IPS-NIHi7 (cell line): ENCODE measurements at regions not wholly inside any gene's neighbourhood (a gene's known extent, or its start where the extent isn't known, plus 50 kb on each side); places are given as distances from the start of the nearest gene placed in this dataset.

Experiments used
- DNase-seq: peaks from one replicate; pipeline ENCODE4 v3.0.0; 2012; ENCODE audit warnings: mixed read lengths; ENCODE audit errors: extremely low spot score

DNA sequence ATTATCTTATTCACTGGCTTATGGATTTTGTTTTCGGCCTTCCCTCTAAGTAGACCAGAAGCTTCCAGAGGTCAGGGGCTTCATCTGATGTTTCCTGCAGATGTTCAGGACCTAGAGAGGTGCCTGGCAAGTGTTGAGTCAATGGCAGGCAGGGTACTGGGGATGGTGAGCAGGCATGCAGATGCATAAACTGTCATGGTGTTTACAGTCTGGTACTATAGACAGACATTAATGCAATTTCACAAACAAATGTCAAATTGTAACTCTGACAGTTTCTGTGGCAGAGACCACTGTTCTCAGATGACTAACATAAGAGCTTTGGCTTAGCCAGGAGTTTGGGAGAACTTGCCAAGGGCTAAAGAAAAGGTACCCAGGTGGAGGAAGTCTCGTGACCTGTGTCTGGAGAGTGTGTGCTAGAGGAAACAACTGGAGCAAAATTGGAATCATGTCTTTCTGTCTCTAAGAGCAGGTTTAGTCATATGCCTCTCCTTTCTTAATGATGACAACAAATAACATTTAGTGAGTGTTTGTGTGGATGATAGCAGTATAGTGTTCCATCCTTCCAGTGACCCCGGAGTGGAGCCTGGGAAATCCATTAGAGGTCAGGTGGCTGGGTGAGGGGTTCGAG is 53.7 kb upstream of the TRAK1 start:
- DNase-seq, result no peak

DNA sequence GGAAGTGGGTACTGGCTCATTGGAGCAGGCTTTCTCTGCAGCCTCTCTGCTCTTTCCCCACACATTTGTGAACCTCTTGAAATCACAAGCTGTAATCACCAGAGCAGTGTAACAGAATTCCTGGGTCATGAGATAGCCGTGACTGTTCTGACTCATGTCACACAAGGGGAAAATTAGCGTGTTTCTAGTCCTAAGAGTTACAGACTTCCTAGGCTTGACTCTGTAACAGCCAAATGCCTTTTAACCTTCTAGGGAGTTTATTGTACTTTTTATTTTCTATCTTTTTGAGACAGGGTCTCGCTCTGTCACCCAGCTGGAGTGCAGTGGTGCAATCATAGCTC is 54.7 kb upstream of the TRAK1 start:
- DNase-seq, result no peak

DNA sequence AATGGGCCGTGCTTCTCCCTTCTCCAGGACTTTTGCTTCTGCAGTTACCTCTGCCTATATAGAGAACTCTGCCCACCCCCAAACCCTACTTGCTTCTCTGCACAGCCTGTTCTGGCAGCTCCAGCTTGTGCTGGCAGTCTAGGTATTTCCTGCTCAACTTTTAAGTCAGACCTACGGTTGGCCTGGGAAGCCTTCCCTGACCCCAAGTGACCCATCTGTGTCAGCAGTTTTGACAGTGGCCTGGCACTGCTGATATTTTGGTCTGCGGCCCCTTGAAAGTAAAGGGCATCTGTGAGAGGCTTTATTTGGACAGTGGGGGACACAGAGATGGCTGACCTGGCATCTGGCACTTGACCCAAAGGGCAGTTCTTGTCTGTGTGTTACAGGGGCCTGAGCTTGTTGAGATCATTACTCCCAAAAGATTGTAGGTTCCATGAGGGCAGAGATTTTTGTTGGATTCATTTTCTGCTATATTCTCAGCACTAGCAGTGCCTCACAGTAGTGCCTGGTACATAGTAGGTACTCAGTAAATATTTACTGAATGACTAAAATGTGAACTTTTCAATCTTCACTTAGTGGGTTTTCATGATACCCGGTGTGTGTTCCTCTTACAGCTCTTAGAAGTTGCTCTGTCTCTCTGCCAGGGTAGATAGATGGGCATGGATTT is 55.2 kb upstream of the TRAK1 start:
- DNase-seq, result no peak

DNA sequence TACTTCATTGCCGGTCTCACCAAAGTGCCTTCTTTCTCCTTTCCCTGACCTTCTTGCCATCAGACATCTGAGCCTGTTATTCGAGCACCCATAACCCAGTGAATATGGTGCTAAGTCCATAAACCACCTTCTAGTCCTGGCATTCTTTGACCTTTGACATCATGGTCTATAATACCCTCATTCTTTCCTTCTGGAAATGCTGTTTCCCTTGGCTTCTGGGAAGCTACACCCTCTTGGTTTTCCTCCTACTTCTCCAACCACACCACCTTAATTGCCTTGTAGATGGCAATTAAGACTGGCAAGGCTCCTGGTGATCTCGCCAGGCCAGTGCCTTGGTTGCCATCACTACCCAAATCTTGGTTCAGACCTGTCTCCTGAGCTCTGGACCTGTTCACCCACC is 56.1 kb upstream of the TRAK1 start:
- DNase-seq, result no peak

DNA sequence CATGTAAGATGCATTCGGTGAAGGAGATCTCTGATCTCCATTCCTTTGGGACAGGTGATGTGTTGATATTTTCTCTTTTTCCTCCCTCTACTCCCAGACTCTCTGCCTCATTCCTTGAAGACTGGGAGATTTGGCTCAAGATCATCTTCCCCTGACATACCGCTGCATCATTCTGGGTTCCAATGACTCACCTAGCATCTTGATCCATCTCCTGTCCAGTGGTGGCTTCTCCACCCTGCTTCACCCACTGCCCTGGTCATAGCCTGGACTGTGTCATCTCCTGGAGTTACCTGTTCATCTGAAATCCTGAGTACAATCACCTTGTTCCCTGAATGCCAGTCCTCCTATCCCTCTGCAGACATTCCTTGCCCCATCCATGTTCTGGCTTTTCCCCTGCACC is 57.4 kb upstream of the TRAK1 start:
- DNase-seq, result no peak

DNA sequence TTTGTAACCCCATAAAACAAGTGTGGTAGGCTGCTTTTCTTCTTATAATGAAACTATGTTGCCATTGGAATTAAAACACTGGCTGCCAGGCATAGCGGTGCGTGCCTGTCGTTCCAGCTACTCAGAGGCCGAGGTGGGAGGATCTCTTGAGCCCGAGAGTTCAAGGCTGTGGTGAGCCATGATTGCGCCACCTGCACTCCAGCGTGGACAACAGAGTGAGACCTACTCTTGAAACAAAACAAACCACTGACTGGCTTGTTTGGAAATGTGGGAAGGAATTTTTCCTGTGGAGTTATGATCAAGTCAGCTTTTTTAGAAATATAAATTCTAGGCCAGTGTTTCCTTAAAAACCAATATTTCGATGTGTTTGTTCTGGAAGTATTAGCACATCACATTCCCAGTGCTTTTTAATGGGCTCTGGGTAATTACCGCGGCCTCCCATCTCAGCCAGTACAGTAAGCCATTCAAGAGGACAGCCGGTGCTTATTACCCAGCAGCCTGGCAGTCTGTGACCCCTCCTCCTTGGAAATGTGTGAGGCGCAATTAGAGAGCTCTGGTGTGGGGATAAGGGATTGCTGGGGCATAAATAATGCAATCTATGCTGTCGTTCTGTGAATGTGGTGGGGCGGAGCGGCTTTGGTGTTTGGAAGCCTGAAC is 58.3 kb upstream of the TRAK1 start:
- no peak for DNase-seq

DNA sequence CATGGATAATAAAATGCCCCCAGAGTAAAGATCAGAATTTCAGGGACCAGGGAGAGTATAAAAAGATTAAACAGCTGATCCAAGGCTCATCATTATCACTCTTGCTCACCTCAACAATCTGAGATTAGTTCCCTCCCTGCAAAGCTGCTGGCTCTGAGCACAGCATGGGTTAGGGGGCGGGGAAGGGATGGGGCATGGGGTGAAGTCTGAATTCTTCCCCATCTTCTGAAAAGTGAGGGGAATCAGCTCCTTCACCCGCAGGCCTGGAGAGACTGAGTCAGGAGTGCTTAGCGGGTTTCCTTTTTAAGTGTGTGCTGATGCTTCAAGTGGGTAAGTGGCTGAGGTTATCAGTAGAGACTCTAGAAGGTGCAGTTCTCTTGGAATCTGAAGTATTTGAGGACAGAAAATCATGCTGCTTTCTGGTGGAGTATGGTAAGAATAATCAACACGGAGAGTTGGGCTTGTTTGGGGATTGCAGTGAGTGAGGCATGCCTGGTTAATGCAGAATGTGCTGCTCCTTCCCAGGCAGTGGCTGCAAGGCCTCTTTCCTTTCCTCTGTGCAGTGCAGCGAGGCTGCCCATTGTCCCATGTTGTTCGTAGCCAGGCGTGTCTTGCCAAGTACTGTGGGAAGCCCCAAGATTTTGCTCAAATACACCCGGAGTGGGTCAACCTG is 59.2 kb upstream of the TRAK1 start:
- no peak for DNase-seq

DNA sequence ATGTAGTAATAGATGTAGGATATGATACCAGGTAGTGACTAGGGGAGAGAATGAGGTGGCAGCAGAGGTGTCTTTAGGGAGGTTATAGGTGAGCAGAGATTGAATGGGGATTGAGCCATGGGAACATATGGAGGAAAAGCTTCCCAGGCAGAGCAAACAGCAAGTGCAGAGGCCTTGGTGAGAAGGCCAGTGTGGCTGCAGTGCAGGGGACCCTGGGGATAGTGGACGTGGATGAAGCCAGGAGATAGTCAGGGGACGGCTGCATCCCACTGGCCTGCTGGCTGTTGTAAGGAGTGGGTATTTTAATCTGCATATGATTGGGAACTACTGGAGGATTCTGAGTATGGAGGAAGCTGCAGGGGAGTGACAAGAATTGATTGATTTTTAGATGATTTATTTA is 62.7 kb upstream of the TRAK1 start:
- no peak for DNase-seq

DNA sequence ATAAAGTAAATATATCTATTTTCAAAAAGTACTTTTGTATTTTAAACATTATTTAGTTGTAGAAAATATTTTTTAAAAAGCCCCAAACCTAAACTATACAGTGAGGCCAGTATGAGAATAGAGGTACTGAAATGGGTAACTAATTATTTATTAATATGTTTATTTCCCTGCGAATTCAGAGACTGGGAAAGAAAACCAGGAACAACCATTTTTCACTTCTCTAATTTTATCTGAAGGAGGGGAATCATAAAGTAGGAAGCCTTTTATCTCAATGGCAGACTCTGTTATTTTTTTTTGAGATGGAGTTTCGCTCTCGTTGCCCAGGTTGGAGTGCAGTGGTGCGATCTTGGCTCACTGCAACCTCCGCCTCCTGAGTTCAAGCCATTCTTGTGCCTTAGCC is 63.6 kb upstream of the TRAK1 start:
- no peak for DNase-seq

DNA sequence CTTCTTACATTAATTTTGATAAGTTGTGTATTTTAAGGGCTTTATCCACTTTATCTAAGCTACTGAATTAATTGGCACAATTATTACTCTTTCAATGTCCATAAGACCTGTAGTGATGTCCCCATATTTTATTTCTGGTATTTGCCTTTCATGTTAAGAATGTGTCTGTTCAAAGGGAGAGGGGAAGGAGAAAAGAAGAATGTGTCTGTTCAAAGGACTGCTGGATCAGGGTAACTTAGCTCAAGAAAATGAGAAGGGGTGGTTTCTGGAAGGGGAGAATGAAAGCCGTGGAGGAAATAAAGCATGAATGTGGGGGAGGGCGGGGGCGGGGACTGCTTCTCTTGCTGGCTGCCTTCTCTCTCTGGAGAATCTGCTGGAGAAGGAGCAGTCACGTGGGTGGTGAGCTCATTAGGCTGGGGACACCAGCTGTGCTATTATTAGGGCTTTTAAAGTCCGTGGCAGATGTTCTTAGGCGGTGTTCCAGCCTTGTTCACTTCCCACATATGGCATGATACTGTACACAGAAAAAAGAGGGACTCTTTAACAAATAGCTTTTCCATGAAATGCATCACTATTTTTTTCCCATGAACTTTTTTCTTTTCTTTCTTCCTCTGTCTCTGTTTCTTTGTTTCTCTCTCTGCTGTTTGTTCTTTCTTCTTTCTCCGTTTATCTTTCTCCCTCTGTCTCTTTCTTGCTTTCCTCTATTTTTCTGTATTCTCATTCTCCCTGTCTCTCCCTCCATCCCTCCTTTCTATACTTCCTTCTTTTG is 63.7 kb upstream of the ULK4 start:
- DNase-seq, result peak; percentile 89

DNA sequence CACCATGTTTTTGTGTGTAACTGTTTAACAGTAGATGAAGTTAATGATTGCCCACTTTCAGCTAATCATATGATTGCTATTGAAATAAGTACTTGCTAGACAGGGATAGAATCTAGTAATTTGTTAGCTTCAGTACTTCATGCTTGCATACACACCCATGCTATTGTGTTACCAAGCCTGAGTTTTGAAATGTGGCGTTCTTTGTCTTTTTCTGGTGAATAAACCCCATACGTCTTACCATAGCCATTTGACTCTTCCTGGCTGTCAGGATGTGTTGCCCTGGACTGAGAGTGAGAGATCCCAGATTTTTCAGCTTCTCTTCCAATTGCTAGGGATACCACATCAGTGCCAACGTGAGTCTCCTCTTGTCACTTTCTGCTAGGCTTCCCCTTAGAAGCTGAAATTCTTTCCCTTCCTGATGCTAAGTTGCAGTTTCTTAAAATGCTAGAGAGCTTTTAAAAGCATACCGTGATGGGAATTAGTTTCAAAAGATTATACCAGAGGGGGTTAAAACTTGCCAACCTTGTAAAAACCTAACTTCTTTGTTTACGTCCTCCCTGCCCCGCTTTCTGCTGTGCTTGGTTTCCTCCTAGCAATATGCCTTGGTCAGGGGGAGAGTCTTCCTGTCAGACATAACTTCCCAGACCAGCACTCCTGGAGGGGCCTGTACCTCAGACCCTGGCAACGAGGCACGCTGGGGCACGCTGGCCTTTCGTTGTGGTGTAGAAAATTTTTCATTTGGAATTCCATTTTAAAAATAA is 62.9 kb upstream of the ULK4 start:
- peak; percentile 36 for DNase-seq

DNA sequence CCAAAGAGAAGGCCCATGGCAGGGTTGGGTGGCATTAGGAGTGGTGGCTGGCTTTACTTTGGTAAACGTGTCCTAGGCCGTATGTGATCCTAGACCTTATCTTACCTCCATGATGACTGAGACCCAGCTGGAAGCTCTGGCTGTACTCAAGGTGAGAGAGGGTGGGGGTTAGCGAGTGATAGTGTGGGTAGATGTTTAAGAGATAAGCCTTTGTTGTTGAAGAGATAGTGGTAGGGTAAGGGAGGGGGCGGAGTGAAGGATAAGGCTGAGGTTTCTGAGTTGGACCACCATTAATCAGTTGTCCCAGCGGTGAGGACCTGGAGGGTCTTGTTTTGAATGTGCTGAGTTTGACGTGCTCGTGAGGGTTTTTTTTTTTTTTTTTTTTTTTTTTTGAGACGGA is 61.5 kb upstream of the ULK4 start:
- peak; percentile 14 for DNase-seq

DNA sequence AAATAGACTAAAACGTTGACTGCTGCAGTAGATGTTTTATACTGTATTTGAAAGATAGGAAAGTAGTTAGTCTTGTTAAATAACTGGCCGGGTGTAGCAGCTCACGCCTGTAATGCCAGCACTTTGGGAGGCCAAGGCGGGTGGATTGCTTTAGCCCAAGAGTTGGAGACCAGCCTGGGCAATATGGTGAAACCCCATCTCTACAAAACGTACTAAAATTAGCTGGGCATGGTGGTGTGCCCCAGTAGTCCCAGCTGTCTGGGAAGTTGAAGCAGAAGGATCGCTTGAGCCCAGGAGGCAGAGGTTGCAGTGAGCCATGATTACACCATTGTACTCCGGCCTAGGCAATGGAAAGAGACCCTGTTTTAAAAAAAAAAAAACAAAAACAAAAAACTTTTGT is 60.5 kb upstream of the ULK4 start:
- DNase-seq, result no peak

DNA sequence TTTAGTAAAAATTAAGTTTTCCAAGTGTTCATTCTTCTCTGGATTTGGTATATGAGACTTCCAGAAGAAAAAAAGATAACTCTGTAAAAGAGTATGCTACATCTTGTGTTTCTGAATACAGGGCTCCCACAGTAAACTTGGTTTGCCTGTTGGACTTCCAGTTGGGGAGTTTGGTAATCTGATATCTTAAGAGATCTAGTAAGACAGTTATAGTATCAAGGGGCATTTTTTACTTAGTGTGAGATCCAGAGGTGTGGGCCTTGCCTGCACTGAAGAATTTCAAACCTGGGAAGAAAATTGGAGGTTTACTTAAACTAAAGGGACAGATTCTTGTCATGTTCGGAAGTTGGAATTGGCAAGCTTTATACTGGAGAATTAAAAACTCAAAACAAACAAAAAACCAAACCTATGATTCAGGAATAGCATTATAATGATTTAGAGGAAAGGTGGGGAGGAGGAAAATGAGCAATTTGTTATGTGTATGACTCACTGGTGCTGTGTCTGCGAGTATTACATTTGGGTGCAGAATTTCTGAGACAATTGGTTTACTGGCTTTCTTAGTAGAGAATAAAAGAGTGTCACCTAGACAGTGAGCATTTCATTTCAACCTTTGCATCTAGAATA is 58.9 kb upstream of the ULK4 start:
- no peak for DNase-seq

DNA sequence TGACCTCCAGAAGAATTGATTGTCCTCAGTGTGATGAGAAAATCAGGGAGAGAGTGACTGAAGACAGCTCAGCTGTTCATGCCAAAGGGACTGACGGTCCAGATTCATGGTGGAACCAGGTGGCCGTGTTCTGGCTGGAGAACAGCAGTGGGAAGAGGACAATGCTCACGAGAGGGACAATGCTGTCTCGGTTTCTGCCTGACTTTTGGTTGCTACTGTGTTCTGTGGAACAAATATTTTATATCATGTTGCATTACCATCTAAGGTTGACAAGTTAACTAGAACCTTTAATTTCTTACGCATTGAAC is 58.0 kb upstream of the ULK4 start:
- no peak for DNase-seq

DNA sequence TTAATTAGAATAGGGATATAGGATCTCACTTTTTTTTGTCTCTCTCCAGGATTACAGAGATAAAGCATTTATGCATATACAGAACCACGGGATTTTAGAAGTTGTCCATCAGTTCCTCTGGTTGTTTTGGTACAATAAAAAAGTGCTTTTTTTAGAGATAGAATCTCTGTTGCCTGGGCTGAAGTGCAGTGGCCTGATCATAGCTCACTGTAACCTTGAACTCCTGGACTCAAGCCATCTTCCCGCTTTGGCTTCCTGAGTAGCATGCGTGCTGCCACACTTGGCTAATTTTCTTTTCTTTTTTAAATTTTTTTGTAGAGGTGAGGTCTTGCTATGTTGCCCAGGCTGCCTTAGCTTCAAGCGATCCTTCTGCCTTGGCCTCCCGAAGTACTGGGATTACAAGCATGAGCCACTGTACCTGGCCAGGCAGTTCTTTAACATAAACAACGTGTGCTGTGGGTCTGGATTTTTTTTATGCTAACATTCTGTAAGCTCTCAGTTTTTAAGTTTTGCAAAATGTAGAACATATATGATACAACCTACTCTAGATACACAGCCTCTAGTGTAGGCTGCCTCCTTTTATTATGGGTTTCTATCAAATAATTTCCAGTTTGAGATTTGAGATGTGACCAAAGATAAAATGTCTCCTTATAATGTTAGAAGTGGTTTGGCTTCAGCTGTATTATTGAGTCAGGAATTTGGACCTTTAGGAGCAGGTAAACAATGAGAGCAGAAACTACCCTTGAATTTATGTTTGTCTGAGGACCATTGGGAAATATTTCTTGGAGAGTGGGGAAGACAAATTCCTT is 57.4 kb upstream of the ULK4 start:
- no peak for DNase-seq

DNA sequence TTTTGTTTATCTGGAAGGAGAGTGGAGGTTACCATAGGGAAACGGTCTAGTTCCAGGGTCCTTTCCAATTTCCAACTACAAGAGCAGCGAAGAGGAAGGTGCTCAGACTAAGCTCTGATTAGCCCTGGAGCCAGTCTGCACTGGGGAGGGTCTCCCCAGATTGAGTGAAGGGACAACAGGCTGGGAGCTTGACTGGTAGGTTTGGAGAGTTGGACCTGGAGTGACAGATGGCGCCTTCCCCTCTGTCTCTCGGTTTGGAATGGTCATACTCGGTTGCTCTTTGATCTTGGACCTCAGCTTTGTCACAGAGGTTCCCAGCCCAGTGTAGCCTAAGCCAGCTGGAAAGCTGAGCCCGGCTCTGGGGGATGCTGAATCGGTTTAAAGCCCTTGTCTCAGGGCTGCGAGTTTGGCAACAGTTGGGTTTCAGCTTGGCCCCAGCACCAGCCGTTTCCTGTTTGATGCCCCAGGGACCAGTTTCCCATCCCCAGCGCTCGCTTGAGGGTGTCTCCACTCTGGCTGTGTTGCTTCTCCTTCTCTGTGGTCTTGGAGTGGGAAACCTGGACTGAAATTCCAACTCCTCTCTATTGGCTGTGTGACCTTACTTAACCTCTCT is 53.1 kb upstream of the ULK4 start:
- peak; percentile 34 for DNase-seq

DNA sequence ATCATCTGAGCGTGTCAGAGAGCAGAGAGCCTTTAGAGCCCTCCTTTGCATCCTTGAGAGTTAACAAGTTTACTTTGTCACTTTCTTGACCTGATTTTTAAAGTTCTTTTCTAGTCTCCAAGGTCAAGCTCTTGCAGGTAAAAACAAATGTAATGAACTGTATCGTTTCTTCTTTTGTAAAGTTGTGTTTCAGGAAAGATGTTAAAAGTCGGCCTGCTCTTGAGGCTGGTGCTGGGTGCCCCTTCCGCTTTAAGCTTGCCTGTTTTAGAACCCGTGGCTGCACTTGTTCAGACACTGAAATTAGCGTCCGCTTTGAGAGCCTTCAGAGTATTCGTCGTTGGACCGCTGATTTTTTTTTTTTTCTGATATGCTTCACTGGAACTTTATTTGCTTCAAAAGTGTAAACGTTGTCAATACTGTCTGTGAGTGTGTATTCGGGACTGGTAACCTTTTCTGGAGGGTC is 52.6 kb upstream of the ULK4 start:
- no peak for DNase-seq

DNA sequence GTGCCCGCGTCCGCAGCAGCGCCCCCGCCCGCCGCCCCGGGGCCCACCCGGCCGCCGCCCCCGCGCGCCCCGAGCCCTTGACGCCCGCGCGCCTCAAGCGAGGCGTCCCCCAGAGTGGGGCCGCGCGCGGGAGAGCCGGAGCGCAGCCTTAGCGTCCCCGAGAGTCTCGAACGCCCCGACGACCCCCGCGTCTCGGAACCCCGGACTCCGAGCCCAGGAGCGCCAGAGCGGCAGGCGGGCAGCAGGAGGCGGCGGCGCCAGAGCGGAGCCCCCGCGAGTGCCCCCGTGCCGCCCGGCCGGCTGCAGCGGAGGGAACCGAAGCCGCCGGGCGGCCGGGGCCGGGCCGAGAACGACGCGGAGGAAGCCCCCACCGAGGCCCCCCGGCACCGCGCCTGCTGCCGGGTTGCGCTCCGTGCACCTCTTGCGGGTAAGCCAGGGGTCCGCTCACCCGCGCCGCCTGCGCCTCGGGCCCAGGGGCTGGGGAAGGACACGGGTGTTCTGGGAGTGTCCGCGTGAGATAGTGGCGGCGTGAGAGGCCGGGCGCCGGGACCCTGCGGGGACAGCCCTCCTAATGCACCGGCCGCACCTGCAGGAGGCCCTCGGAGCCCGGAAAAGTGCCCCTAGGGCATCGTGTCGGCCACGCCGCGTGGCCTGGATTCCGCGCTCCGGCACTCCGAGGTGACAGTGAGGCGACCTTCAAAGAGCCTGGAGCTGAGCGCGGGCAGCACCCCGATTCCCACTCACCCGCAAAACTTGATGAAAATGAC is 52.0 kb upstream of the ULK4 start:
- DNase-seq, result peak; percentile 30
